ENCODE measurements at regions not wholly inside any gene's neighbourhood (a gene's known extent, or its start where the extent isn't known, plus 50 kb on each side); places are given as distances from the start of the nearest gene placed in this dataset.

- no peak for TF ChIP-seq MAX (IDR thresholded peaks at IDR 0.05)
- TF ChIP-seq CTCF (IDR thresholded peaks at IDR 0.05 in 2 of 3, conservative IDR thresholded peaks at IDR 0.05 in 1 of 3; ENCODE audit: borderline replicate concordance in 1 of 3, insufficient read depth in 1 of 3, low read depth in 2 of 3, low read length in 2 of 3): no peak
- TF ChIP-seq CEBPB (IDR thresholded peaks at IDR 0.05; ENCODE audit: low read depth): no peak
- no peak for TF ChIP-seq POLR2AphosphoS5 (IDR thresholded peaks at IDR 0.05; ENCODE audit: low read depth, low read length)
- no peak for TF ChIP-seq POLR2A (IDR thresholded peaks at IDR 0.05; ENCODE audit: borderline replicate concordance, extremely low read depth, insufficient read depth, insufficient read length)
- TF ChIP-seq EZH2 (IDR thresholded peaks at IDR 0.05): no peak
Observed at GRCh38 chr5:153901449-153901848, 137.3 kb downstream of the FAM114A2 start.

Measured in HCT116 (cell line).